ENCODE measurements at regions not wholly inside any gene's neighbourhood (a gene's known extent, or its start where the extent isn't known, plus 50 kb on each side); places are given as distances from the start of the nearest gene placed in this dataset.
"Not testable (repeated sequence)": the region's sequence is repeated elsewhere in the genome, so short reads cannot be mapped to it uniquely, and the experiment has no call there.

GRCh38 chr11:37442576-37442975, 844.5 kb upstream of the RAG2 start:
- no peak for DNase-seq

GRCh38 chr11:37431633-37432230, 833.7 kb upstream of the RAG2 start:
- not testable (repeated sequence) for DNase-seq

- DNase-seq, result not testable (repeated sequence)
Measured at GRCh38 chr11:37430966-37431632, 833.1 kb upstream of the RAG2 start.

- no peak for DNase-seq
Measured at GRCh38 chr11:37422511-37422910, 824.5 kb upstream of the RAG2 start.

GRCh38 chr11:37411289-37411688, 813.3 kb upstream of the RAG2 start:
- no peak for DNase-seq

GRCh38 chr11:37409124-37409523, 811.1 kb upstream of the RAG2 start:
- no peak for DNase-seq

- DNase-seq, result no peak
Measured at GRCh38 chr11:37407461-37407860, 809.4 kb upstream of the RAG2 start.

- no peak for DNase-seq
Measured at GRCh38 chr11:37406651-37407050, 808.6 kb upstream of the RAG2 start.

- no peak for DNase-seq
Measured at GRCh38 chr11:37404231-37404630, 806.2 kb upstream of the RAG2 start.

GRCh38 chr11:37402663-37403062, 804.6 kb upstream of the RAG2 start:
- no peak for DNase-seq

GRCh38 chr11:37394236-37394870, 796.3 kb upstream of the RAG2 start:
- DNase-seq, result no peak

GRCh38 chr11:37391615-37392014, 793.6 kb upstream of the RAG2 start:
- DNase-seq, result no peak

GRCh38 chr11:37390576-37391083, 792.6 kb upstream of the RAG2 start:
- no peak for DNase-seq

- no peak for DNase-seq
Measured at GRCh38 chr11:37378958-37379357, 780.9 kb upstream of the RAG2 start.

GRCh38 chr11:37372667-37373066, 774.6 kb upstream of the RAG2 start:
- no peak for DNase-seq

- no peak for DNase-seq
Measured at GRCh38 chr11:37371346-37371970, 773.4 kb upstream of the RAG2 start.

GRCh38 chr11:37370817-37371216, 772.8 kb upstream of the RAG2 start:
- no peak for DNase-seq

GRCh38 chr11:37364246-37364839, 766.3 kb upstream of the RAG2 start:
- DNase-seq, result no peak

GRCh38 chr11:37353192-37353591, 755.2 kb upstream of the RAG2 start:
- DNase-seq, result no peak

- DNase-seq, result no peak
Measured at GRCh38 chr11:37352485-37352884, 754.4 kb upstream of the RAG2 start.

- no peak for DNase-seq
Measured at GRCh38 chr11:37343290-37343689, 745.3 kb upstream of the RAG2 start.

GRCh38 chr11:37336401-37336800, 738.4 kb upstream of the RAG2 start:
- no peak for DNase-seq
